ENCODE measurements at regions not wholly inside any gene's neighbourhood (a gene's known extent, or its start where the extent isn't known, plus 50 kb on each side); places are given as distances from the start of the nearest gene placed in this dataset.

GRCh38 chr2:145800151-145801091 lies 1280.5 kb upstream of the ZEB2 start:
- no peak for TF ChIP-seq CTCF (conservative IDR thresholded peaks at IDR 0.05; ENCODE audit: low read depth, low read length)
- TF ChIP-seq EZH2 (IDR thresholded peaks at IDR 0.05; ENCODE audit: borderline replicate concordance, low read depth, low read length, poor library complexity, severe bottlenecking), result no peak
